Stimulated activated CD8-positive, alpha-beta memory T cell treated with anti-CD3 and anti-CD28 coated beads, Interleukin-15, amount 100 ng/mL, for 4 hours (primary cell): ENCODE measurements at regions not wholly inside any gene's neighbourhood (a gene's known extent, or its start where the extent isn't known, plus 50 kb on each side); places are given as distances from the start of the nearest gene placed in this dataset.

Experiments used
- DNase-seq, 2 donors: peaks; one replicate each; pipeline ENCODE4 v3.0.0-alpha.2; 2020; ENCODE audit warnings: low read depth in 2 of 2

DNA sequence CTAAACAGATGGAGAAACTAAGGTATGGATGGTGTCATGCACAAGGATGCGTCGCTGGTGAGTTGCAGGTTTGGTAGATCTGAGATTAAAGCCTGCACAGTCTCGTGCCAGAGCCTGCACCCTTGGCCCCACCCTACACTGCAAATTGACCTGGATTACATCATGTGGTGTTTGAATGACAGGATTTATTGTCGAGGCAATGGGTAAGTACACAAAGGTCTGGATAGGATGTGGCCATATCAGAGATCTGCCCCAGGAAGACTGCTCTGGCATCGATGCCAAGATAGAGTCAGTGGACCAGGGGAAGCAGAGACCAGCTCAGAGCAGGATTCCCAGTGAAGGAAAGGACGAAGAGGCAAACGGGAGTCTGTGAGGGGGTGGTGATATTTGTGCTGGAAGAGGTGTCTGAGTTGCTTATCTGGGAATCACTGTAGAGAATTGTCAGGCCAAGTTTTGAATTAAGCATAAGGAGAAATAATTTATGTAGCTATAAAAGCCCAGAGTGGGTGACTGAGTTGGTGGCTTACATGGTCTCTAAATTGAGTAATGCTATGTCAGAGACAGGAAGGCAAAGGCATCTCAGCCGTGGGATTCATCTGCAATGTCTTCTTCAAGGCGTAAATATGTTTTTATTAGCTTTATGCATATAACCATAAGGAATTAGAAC, 499.6 kb upstream of the B3GAT1 start:
- no peak for DNase-seq

DNA sequence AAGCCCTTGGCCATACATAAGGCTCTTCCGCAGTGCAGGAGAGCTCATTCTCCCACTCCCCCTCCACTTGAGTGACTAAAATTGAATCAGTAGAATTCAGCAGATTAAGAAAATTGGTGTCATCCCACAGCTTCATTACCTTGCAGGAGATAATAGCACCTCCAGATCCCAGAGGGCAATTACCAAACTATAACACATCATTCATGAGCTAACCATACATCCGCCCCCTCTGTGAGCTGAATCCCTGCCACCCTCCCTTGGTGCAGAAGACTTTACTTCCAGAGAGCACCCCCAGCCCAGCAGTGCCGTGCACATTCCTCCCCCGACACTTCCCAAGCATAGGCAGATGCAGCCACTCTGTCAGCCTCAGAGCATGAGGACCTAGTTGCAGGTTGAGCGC, 496.5 kb upstream of the B3GAT1 start:
- DNase-seq = no peak

DNA sequence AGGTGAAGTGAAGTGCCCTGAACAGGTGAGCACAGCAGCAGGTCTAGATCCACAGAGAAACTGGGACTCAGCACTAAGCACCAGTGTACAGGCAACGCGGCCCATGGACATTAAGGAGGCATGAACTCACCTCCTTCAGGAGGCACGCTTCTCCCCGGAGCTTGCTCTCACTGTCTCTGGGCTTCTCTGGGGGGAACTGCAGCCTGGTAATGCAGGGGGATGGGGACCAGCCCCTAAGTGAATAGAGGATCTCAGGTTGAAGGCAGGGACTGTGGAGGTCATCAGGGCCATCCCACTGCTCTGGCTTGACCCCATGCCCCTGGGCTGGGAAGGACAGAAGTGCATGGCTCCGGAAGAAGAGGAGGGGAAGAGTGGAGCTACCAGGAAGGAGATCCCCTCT, 495.6 kb upstream of the B3GAT1 start:
- no peak for DNase-seq

DNA sequence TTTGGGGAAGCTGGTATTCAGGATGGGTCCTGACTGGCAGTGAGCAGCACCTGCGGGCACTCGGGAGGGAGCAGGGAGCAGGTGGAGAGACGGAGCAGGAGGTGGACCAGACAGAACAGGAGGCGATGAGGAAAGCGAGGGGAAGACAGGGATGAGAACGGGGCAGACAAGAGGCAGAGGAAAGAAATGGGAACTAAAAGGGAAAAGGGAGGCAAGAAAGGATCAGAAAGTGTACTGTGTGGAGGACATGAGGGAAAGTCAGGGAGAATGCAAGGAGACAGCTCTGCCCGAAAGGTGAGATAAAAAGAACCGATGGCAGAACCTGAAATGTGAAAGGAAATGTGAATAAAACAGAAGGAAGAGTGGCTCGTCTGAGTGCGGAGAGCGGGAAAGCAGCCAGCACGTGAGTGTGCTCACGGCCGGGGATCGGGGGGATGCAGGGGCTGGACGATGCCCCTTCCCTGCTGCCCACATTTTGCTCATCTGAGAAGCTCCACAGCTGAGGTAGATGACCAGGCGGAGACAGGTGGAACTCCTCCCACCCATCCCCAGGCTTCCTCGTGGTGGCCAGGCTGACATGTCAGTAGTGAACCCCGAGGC, 494.4 kb upstream of the B3GAT1 start:
- no peak for DNase-seq

DNA sequence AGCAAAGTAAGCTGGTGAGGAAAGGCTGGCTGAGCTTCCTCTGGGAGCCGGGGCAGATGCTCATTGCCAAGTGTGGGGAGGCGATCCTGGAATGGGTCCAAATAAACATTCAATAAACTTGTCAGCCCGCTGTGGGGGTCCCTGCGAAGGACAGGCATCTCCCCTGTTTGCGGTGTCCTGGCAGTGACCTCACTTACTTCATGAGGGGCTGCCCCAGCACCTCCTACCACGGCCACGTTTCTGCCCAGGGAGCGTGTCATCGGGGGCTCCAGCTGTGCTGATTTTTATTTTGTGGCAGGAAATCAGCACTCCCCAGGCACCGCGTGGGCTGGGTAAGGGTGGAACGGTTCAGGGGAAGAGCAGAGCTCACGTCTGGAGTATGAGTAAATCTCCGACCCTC, 493.9 kb upstream of the B3GAT1 start:
- no peak for DNase-seq

DNA sequence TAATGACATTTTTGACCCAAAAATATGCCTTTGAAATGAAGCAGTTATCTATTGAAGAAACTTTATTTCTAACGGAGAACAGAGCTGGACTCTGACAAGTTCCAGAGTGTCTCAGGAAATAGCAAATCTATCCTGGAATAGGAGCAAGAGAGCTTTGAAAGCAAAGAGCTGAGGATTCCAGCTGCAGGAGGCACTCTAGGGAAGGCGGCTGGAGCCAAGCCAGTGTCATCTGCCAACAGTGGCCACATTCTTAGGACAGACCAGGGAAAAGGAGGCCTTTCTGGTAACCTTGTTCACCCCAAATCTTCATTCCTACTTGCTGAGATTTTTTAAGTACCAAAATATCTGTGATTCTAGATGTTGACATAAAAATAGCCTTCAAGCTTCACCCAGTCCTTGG, 493.5 kb upstream of the B3GAT1 start:
- DNase-seq = no peak

DNA sequence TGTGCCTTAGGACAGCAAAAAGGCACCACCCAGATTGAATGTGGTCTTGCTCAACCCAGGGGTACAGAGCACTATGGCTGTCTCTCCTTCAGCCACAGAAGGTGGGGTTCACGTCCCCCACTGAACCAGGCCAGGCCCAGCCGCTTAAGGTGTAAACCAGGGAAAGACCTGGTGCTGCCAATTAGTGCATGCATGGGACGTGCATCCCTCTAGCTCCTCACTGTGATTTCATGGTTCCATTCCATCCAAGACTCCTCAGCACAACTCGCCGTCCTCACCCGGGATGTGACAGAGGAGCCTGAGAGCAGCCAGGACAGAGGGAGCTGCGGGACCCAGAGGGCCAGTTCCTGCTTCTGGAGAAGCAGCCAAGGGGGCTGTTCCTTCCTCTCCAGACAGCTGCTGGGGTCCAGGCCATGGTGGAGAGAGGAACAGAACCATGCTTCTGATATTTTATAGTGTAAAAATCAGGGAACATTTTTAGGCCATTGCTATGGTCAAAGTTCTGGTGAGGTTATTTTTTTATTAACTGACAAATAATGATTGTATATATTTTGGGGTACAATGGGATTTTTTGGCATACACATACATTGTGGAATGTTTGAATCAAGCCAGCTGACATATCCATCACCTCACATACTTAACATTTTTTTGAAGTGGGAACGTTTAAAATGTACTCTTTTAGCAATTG, 492.2 kb upstream of the B3GAT1 start:
- no peak for DNase-seq

DNA sequence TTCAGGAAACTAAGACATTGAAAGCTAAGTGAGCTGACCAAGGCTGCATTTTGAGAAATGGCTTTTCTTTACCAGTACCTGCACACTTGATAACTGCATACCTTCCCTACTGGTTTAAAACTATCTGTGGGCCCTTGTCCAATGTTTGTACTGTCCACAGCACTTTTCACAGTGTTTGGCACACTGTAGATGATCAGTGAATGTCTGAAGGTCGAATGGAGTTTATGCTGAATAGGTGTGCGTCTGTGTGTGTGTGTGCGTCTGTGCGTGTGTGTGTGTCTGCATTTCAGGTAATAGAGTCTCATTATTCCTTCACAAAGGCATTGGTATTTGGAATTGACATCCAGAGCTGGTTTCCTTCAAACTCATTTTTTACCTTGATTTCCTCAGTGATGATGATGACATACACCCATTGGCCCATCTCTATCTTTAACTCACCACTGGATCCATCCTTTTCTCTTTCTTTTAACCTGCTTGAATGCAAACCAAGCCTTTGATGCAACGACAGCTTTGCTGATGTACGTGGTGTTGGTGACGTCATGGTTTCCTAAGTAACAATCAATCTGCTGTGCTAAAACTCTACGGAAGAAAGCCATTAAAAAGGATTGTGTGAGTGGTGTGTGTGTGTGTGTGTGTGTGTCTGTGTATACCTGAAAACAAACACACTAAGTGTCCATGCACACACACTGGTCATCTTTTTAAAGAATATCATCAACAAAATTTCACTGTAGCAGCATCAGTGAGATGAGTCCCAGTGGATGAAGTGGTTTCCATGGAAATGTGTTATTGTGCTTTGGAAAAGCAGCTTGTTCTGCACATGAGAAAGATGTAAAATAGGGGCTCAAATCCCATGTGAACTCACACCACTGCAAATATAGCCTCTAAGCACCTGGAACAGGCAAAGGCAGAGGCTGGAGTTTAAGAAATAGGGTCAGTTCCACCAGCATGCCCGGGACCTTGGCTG, 490.2 kb upstream of the B3GAT1 start:
- no peak for DNase-seq

DNA sequence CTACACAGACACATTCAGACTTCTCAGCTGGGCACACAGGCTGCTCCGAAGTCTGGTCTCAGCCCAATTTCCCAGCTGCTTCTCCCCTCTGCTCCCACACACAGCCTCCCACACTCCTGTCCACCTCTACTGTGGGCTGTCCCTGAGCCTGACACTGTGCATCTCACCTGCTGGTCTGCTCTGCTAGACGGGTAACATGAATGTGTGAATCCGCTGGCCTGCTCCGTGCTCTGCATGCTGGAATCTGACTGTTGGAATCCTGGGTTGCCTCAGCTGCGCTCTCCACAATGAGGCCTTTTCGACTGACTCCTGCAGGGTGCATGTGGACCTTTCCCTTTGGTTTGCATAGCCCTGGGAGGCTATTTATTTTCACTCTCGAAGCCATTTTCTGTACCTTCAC, 489.5 kb upstream of the B3GAT1 start:
- DNase-seq = no peak

DNA sequence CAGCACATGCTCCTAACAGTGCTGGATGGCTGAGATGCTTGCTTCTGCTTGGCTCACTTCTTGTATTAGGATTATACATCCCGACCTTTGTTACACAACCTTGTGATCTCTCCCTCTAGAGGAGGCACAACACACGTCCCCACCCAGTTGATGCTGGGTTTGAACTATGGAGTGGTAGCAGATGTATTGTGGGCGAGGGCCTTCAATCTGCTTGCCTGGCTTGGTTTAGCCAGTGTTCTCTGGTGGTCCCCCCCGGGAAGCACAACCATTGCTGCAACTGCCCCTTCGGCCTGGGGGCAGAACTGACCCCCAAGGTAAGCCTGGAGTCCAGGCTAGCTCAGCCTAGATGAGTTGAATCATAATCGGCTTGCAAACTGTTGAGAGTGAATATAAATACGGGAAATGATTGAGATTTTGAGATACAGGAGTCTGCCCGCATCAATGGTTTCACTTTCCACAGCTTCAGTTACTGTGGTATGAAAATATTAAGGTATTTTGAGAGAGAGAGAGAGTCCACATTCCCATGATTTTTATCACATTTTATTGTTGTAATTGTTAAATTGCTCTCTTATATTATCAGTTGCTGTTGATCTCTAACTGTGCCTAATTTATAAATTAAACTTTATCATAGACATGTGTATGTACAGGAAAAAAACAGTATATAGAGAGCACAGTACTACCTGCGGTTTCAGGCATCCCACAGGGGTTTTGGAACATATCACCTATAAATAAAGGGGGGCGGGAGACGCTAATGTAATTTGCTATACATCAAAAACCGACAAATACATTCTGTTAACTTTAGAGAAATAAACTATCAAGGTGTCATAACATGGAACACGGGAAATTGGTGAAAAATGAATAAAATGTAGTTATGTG, 482.0 kb upstream of the B3GAT1 start:
- no peak for DNase-seq

DNA sequence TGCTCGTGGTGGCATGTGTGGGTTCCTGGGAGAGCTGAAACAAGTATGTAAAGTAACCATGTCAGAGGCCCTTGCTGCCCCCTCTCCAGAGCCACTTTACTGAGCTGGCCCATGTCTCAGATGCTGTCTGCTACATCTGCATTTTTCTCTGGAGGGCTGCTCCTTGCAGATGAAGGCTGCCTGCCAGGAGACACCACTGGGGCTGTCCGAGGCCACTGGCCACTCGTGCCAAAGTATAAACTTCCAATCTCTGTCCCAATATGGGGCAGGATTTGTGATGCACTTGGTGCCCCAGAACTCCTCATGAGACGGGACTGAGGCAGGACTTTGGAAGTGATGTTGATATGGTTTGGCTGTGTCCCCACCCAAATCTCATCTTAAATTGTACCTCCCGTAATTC, 478.4 kb upstream of the B3GAT1 start:
- no peak for DNase-seq

DNA sequence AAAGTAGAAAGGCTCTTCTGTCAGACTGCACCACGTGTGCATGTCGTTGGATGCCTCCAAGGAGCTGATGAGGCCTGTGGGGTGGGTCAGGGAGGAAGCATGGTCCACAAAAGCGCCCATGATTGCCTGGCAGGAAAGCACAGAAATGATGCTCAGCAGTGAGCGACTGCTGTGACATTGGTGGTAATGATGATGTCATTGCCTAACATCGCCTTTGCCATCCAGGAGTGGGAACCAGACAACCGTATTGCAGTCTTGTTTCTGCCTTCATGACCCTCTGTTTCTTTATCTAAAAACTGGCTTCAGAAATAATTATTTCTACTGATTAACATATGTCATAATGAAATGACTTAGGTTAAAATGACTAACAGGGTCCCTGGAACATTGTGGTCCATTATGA, 477.8 kb upstream of the B3GAT1 start:
- no peak for DNase-seq

DNA sequence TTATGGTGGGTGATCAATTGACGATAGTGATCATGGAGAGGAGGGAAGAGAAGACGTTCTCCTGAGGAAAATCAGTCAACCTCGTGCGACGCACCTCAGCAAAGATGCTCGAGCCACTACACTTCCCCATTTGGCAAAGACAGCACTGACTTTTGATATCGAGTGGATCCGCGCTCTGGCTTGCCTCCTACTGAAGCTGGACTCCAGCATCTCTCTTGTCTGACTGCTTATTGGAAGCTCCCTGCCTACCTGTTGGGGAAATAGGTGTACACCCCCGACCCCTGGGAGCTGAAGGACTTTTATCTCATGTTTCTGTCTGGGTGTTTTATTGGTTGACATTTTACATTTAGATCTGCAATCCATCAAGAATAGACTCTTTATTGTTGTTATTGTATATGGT, 476.8 kb upstream of the B3GAT1 start:
- no peak for DNase-seq

DNA sequence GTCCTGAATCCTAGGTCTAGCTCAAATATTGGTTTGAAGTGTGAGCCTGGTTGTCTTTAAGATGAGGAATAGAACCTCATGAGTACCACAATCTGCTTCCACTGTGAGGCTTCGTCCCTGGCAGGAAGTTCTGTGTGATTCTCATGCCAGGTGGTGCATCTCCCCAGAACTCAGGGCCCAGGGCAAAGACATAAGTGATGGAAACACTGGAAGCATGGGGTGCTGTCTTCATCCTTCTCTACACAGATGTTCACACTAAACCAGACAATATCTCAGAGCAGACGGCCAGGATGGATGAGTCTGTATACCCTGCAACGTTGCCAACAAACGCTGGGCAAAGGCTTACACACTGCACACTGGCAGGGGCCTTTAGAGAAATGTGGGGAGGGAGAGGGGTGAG, 475.9 kb upstream of the B3GAT1 start:
- no peak for DNase-seq

DNA sequence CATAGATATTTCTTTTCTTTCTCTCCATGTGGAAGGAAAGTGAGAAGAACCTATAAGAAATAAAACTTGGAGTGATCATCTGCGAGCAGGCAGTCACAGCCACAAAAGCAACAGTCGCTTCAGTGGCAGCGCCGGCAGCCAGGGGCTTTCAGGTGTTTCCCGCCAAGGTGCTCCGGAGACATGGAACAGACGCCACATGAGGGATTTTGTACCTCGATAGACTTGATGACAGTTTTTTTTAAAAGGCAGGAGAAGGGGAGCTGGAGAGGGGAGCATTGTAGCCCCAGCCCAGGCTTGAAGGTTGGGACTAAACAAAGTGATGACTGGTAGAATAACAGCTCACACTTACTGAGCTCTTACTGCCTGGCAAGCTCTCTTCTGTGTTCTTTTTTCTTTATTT, 471.4 kb upstream of the B3GAT1 start:
- DNase-seq = no peak

DNA sequence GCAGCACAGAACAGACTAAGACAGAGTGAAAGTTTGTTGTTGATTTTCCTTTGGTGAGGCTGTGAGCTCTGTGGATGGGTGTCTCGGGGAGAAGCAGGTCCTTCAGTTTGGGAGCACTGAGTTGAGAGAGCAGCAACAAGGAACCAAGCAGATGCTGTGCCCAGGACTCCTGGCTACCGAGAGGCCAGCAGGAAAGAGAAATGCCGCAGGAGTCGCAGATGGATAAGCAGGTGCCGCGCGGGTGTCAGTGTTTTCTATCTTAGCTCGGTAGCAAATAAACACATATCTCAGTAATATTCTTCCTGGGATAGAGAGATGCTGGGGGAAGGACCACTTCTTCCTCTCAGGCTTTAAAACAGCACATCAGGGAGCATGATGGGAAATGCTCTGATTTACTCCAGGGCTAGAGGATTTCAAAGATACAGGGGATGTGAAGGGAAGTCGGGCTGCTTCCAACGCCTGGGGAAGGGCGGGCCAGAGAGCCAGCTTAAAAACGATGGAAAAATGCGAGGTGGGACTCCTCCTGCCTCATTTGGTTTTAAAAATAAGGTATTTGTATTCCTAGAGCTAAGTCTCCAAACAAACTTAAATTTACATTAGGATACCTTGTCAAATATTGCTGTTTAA, 470.7 kb upstream of the B3GAT1 start:
- DNase-seq = no peak

DNA sequence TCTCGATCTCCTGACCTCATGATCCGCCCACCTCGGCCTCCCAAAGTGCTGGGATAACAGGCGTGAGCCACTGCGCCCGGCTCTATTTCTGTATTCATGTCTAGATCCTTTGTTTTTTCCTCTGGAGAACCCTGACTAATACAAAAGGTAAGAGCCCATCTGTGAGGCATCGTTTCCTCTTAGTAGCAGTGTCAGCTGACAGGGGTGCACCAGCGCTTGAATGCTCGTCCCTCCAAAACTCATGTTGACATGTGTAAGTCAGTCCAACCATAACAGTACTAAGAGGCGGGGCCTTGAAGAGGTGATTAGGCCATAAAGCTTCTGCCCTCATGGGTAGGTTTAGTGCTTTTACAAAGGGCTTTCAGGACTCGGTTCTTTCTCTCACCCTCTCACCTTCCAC, 470.1 kb upstream of the B3GAT1 start:
- no peak for DNase-seq

DNA sequence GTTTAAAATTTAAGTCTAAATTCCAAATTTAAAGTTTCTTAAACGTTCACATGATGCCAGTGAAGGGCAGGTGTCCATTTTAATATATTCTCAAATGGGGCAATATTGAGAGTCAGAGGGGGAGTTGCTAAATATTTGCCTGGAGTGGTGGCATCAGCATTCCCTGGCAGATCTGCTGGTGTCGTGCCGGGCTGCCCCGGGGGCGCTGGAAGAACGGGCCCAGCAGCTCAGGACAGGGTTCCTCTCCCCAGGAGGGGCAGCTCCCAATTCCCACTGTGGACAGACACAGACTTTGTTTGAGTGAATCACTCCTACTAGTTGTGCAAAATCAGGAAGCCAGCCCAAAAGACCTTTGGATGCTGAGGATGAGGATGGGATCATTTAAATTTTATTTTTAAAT, 468.7 kb upstream of the B3GAT1 start:
- DNase-seq = no peak

DNA sequence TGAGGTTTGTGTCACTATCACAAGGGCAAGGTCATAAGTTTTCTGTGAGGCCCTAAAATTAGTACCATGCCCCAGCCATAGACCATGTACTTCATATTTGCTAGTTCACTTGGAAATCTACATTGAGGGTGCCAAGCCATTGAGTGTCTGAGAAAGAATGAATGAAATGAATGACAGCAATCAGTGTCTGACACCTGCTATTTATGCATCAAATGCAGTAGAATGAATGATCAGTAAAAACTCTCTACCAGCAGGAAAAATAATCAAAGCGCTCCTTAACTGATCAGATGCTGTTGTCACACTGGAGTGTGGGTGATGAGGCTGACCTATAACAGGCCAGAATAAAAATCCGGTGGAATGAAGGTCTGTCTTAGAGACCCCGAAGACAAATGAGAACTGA, 467.9 kb upstream of the B3GAT1 start:
- no peak for DNase-seq

DNA sequence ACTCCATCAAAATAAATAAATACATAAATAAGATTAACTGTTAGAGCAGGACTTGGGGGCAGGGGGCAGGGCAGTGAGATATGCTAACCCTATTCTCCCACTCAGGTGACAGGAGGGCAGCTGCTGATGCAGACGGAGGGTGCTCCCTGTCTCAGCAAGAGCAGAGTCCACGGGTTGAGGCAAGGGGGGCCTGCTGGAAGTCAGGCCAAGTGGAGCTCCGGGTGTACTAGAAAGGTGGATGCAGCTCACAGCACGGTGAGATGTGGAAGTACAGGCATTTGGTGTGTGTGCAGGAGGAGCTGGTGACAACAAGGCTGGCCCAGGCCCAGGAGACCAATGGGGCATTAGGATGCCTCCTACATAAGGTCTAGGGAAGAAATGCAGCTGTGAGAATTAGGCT, 467.3 kb upstream of the B3GAT1 start:
- DNase-seq = no peak

DNA sequence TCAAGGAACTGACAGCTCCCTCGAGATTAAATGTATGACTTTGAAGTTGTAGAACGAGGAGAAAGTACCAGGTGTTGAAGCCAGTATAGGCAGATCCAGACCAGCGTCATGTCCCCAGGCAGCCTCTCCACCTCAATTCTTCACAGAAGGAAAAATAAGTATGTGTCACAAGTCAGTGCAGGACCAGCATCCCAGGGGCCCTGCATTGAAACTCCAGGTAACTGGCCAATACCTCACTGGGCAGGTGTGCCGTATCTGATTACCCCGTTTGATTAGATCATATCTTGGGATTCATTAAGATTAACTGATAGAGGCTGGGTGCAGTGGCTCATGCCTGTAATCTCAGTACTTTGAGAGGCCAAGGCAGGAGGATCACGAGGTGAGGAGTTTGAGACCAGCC, 466.7 kb upstream of the B3GAT1 start:
- no peak for DNase-seq
